ENCODE measurements at regions not wholly inside any gene's neighbourhood (a gene's known extent, or its start where the extent isn't known, plus 50 kb on each side); places are given as distances from the start of the nearest gene placed in this dataset.

- no peak for DNase-seq
These were observed 129.9 kb downstream of the KLF13 start for GRCh38 chr15:31456354-31457060.

- no peak for DNase-seq
These were observed 130.5 kb downstream of the KLF13 start for GRCh38 chr15:31457161-31457560.

GRCh38 chr15:31457631-31458526 lies 131.2 kb downstream of the KLF13 start:
- DNase-seq = no peak

- peak; percentile 21 for DNase-seq
These were observed 132.2 kb downstream of the KLF13 start for GRCh38 chr15:31458596-31459399.

- no peak for DNase-seq
These were observed 132.7 kb downstream of the KLF13 start for GRCh38 chr15:31459400-31459748.

- no peak for DNase-seq
These were observed 134.7 kb downstream of the KLF13 start for GRCh38 chr15:31461375-31461774.

- no peak for DNase-seq
These were observed 135.4 kb downstream of the KLF13 start for GRCh38 chr15:31461911-31462480.

- DNase-seq = no peak
These were observed 137.0 kb downstream of the KLF13 start for GRCh38 chr15:31463521-31464102.

GRCh38 chr15:31464216-31465082 lies 137.8 kb downstream of the KLF13 start:
- DNase-seq = no peak

GRCh38 chr15:31465083-31465955 lies 138.7 kb downstream of the KLF13 start:
- DNase-seq = no peak

- no peak for DNase-seq
These were observed 140.7 kb downstream of the KLF13 start for GRCh38 chr15:31467361-31467760.

- DNase-seq = no peak
These were observed 142.5 kb downstream of the KLF13 start for GRCh38 chr15:31468911-31469785.

- no peak for DNase-seq
These were observed 143.3 kb downstream of the KLF13 start for GRCh38 chr15:31469786-31470525.

- DNase-seq = no peak
These were observed 144.1 kb downstream of the KLF13 start for GRCh38 chr15:31470756-31471155.

- no peak for DNase-seq
These were observed 145.2 kb downstream of the KLF13 start for GRCh38 chr15:31471731-31472430.

GRCh38 chr15:31472636-31473384 lies 146.2 kb downstream of the KLF13 start:
- DNase-seq = peak; percentile 61

GRCh38 chr15:31473385-31474058 lies 146.9 kb downstream of the KLF13 start:
- no peak for DNase-seq

Measured in CD4-positive, alpha-beta T cell treated with Interleukin-12 subunit alpha and Interleukin-12 subunit beta, for 1 hour (primary cell).